ENCODE measurements at regions not wholly inside any gene's neighbourhood (a gene's known extent, or its start where the extent isn't known, plus 50 kb on each side); places are given as distances from the start of the nearest gene placed in this dataset.
"Not testable (repeated sequence)": the region's sequence is repeated elsewhere in the genome, so short reads cannot be mapped to it uniquely, and the experiment has no call there.

GRCh38 chrY:19644889-19645638 lies 99.5 kb downstream of the KDM5D start:
- DNase-seq (ENCODE audit: low spot score): no peak

DNA sequence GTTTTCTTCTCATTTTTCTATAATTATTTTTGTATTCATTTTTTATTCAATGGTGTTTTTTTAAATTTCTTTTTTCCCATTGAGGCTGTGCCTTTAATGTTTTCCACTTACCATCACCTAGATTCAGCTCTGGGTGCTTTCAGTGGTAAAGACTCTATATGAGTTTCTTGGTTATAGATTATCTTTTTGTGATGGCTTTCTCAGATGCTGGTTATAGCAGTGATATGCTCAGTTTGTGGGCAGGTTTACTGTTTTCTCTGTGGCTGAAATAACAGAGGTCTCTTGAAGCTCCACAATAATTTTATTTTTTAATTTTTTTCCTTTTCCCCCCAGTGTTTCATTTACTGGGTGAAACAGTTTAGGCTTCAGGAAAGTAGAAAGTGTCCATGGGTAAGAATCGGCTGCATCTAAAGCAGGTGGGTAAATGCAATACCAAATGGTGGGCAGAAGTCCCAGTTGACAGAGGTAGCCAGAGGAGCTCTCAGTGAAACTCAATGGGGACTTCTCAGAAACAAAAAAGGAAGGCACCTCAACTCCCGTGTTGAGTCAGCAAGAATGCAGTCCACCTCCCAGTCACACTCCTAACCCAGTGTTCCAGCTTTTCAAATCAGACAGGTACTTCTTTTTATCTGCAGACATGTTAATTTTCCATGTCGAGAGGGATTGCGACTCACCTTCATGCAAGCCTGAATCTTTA lies 106.7 kb downstream of the KDM5D start:
- DNase-seq (ENCODE audit: low spot score): no peak

- no peak for DNase-seq (ENCODE audit: low spot score)
Observed at GRCh38 chrY:19628926-19629325, 115.6 kb downstream of the KDM5D start.

- DNase-seq (ENCODE audit: low spot score): no peak
Observed at GRCh38 chrY:19622392-19622791, 122.1 kb downstream of the KDM5D start.

DNA sequence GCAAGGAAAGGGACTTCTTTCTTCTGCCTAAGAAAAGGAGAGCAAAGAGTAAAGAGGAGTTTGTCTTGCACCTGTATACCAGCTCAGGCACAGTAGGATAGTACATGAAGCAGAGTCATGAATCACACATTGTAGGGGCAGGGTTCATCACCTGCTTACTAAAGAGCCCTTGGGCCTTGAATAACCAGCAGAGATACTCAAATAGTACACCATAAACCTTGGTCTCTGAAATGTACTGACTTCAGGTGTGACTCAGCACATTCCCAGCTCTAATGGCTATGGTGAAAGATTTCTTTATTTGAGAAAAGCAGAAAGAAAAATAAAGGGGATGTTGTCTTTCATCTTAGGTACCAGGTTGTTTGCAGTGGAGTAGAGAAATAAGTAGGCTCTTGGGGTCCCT lies 122.8 kb downstream of the KDM5D start:
- DNase-seq (ENCODE audit: low spot score): no peak

DNA sequence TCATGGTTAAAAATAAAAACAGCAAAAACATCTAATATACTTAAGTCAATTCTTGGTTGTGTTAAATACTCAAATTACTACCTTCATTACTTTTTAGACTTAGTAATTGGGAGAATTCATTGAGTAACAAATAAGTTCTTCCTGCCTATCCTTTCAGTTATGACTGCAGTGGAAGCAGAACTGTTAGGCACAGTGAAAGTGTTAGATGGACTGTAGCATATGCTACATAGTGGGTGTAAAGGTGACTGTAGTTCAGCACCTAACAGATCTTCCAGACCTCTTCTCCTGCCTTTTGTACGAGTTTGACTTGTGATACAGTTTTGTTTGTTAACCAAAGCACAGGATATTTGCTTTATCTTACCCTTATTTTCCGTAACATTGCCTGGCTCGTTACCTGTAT lies 143.4 kb downstream of the KDM5D start:
- no peak for DNase-seq (ENCODE audit: low spot score)

- DNase-seq (ENCODE audit: low spot score): no peak
Observed at GRCh38 chrY:19600711-19601110, 143.8 kb downstream of the KDM5D start.

DNA sequence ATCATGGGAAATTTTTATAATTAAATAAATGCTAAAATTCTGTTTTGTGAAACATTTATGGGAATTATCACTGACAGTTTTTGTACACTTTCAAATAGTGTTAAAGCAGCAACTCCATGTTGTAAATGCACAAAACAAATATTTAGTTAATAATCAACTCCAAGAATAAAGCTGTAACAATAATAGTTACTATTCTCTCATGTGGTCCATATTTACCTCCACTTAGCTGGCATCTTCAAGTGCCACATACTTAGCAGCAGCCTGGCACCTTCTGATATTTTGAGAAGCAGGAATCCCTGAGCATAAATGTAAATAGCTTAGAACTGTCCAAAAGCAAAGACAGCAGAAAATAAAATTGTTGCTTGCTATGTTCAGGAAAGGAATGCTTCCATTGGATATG lies 154.3 kb downstream of the KDM5D start:
- DNase-seq (ENCODE audit: low spot score): no peak

GRCh38 chrY:19589664-19590063 lies 154.9 kb downstream of the KDM5D start:
- DNase-seq (ENCODE audit: low spot score): no peak

GRCh38 chrY:19587311-19587710 lies 157.2 kb downstream of the KDM5D start:
- DNase-seq (ENCODE audit: low spot score): no peak

- DNase-seq (ENCODE audit: low spot score): not testable (repeated sequence)
Observed at GRCh38 chrY:19580990-19581389, 163.5 kb downstream of the KDM5D start.

GRCh38 chrY:19578281-19578874 lies 166.1 kb downstream of the KDM5D start:
- peak; percentile 4 for DNase-seq (ENCODE audit: low spot score)

DNA sequence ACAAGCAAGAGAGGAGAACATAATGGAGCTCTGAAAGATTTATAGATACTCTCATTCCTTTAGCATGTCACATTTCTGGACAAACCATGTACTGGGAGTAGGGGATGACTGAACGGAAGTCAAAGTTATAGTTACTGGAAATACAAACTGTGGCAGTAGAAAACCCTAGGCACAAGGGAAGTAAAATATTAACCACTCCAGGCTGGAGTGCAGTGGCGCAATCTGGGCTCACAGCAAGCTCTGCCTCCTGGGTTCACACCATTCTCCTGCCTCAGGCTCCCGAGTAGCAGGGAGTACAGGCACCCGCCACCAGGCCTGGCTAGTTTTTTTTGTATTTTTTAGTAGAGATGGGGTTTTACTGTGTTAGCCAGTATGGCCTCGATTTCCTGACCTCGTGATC lies 167.3 kb downstream of the KDM5D start:
- DNase-seq (ENCODE audit: low spot score): no peak

DNA sequence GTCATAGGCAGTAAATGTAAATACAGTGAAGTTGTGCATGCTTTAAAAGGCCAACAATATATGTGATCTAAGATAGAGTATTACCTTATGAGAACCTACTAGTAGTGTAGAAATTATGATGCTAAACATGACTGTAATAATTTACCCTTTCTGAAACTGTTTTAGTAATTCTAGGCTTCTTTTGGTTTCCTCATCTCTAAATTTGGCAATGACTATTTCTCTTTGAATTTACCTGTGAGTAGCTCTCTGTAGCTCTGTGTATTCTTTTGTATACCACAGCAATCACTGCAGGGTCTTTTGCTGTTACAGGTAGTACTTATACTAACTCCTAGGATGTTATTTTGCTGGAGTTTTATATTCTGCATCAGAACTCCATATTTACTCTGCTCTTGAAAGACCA lies 169.6 kb downstream of the KDM5D start:
- no peak for DNase-seq (ENCODE audit: low spot score)

DNA sequence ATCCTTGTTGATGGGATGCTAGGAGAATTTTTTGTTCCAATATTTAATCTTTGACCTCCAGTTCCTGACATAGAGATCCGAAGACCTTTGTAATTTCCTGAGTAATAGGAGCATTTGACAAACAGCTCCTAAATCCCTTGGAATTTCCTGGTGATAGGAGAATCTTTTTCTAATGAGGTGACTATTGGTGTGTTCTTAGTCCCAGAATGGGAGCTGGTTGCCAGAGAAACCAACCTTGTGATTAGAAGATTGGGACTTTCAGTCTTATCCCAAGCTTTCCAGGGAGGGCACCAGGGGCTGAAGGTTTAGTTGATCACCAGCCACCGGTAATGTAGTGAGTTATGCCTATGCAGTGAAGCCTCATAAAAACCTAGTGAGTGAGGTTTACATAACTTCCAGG lies 170.9 kb downstream of the KDM5D start:
- DNase-seq (ENCODE audit: low spot score): no peak

DNA sequence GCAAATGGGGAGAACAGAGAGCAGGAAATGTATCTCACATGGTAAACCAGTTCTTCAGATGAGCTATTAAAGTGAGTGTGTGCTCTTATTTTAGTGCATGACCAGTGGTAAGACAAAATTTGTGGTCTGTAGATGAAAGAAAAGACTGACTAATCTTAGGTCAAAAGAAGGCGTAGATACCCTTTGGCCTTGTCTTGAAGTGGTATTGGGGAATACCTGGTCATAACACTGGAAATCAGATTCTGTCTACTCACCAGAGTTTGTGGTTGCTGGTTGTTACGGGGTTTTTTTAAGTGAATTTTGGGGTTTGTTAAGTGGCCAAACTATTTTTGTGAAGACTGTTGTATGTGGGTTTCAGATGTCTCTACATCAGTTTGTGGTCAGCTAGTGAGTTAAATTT lies 173.5 kb downstream of the KDM5D start:
- DNase-seq (ENCODE audit: low spot score): no peak

DNA sequence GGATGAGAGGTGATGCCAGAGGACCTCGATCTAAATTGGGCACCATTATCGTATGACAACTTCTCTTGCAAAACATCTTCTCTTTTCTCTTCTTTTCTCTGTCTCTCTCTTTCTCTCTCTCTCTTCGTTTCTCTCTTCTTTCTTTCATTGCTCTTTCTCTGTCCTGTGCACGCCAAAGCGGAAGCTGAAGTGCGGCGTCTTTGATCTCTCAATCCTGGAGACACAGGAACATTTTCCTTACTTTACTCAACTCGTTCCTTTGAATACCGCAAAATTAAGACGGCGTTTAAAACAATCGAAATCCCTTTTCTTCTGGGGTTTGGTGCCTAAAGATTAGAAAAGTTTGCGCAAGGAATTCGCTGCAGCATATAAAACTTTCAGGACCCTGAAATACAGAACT lies 176.6 kb downstream of the KDM5D start:
- no peak for DNase-seq (ENCODE audit: low spot score)

DNA sequence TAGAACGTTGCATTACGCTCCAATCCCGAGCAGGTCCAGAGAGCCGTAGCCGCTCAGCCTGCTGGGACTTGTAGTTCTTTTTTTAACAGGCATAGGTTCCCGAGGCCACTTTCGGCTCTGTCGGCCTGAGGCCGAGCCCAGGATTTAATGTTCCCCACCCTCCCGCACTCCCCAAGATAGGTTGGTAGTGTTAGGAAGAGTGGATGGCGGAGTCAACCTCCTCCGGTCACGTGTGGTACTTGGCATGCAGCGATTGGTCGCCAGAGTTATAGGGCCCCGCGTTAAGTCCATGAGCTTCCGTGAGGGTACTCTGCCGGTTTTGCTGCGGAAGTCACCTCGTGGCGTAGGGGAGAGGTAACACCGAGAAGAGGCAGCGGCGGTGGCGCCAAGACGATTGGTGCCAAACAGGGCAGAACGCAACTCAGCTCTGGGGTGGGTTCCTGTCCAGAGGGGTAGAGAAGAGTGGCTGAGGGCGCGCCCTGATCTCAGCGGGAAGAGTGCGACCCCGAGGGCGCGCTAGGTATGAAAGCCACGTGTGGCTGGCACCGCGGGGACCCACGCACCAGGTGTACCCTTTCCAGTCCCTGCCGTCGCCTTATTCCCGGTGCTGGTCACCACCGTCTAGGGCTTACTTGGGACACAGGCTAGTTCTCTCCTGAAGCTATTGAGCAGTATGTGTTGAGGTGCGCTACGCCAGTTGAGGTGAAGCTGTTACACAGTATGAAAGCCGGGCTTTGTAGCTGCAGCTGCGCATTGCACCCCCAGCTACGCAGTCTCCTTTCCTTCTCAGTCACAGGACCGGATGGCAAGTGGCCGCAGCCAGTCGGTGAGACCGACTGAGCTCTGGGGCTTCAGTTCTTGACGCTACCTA lies 177.2 kb downstream of the KDM5D start:
- peak; percentile 87 for DNase-seq (ENCODE audit: low spot score)

DNA sequence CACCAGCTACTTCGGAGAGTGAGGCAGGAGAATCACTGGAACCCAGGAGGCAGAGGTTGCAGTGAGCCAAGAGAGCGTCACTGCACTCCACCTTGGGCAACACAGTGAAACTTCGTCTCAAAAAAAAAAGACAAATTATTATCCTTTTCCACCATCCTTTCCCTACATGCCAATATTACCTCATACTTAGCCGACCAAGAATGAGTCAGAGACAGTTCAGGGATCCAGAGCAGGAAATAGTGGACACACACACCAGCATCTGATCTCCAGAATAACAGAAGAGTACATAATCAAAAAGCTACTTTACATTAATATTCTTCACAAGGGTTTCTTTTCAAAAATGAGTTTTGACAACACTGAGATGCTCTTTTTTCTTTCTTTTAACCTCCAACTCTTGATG lies 185.4 kb downstream of the KDM5D start:
- peak; percentile 43 for DNase-seq (ENCODE audit: low spot score)

- DNase-seq (ENCODE audit: low spot score): no peak
Observed at GRCh38 chrY:19549671-19550466, 194.7 kb downstream of the KDM5D start.

DNA sequence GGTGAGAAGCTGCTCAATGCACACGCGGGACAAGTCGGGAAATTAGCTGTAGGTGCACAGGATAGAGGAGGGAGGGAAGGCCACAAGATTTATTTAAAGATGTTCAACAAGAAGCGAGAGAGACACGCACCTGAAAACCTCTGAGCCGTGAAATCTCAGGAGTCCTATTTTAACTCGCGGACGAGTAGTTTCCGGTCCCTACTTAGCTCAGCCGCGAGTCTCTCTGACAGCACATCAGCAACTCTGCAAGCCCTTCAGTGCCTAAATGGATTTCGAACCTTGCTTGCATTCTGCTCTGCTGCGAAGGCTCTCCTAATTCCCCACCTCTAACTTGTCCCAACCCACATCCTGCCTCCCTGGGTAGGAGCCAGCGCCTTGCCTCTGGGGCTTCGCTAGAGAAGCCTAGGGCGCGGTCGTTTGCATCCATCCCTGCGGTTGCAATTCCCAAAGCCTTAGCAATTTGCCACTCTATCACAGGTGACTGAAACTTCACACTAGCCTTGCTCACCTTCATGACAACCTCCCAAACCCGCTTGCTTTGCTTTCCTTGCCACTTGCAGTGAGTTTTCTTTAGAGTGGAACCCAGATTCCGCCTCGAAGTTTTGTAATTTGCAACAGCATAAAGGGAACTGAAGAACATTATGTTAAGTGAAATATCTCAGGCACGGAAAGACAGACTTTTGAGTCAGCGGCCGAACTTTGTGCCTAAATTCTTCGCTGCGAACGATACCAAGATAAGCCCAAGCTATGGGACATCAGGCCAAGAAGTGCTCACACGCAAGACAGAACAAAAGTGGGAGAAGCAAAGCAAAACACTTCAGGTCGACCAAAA lies 202.8 kb downstream of the KDM5D start:
- peak; percentile 6 for DNase-seq (ENCODE audit: low spot score)
